SH-SY5Y (cell line): ENCODE measurements at regions not wholly inside any gene's neighbourhood (a gene's known extent, or its start where the extent isn't known, plus 50 kb on each side); places are given as distances from the start of the nearest gene placed in this dataset.

Source experiments
- GATA2 ChIP-seq: IDR thresholded peaks from 2 replicates; pipeline ENCODE4 v1.6.1; 2011; ENCODE audit warnings: mild to moderate bottlenecking, low read depth, low read length
- GATA3 ChIP-seq: IDR thresholded peaks from 2 replicates; pipeline ENCODE4 v1.6.1; 2011; ENCODE audit warnings: low read depth, mild to moderate bottlenecking, low read length, moderate library complexity

- no peak for TF ChIP-seq GATA2
- no peak for TF ChIP-seq GATA3
Measured at GRCh38 chr18:77762642-77763041, 513.0 kb downstream of the GALR1 start.
